MM.1S (cell line): ENCODE measurements at regions not wholly inside any gene's neighbourhood (a gene's known extent, or its start where the extent isn't known, plus 50 kb on each side); places are given as distances from the start of the nearest gene placed in this dataset.

Experiments used
- DNase-seq: peaks from one replicate; pipeline ENCODE4 v3.0.0-alpha.2; 2015
- H2AFZ ChIP-seq: fragments of 300-600 bp; sonication (generic); 2 replicates; pipeline ENCODE4 v1.6.0; 2016; ENCODE audit warnings: antibody characterized with exemption, low read length
- H3F3A ChIP-seq: fragments of 300-600 bp; sonication (generic); 2 replicates; pipeline ENCODE4 v1.6.1; 2016; ENCODE audit warnings: mild to moderate bottlenecking, antibody characterized with exemption, low read length, moderate library complexity, mixed read lengths; ENCODE audit not compliant: insufficient read depth
- H3K27ac ChIP-seq: fragments of 300-600 bp; sonication (generic); 2 replicates; pipeline ENCODE4 v1.5.1; 2016; ENCODE audit warnings: mild to moderate bottlenecking, low read length
- H3K27me3 ChIP-seq: fragments of 300-600 bp; sonication (generic); replicated peaks from 2 replicates; pipeline ENCODE4 v1.6.0; 2016; ENCODE audit warnings: low read length; ENCODE audit not compliant: insufficient read depth
- H3K36me3 ChIP-seq: fragments of 300-600 bp; sonication (generic); replicated peaks from 2 replicates; pipeline ENCODE4 v1.6.1; 2016; ENCODE audit warnings: mild to moderate bottlenecking, low read length, mixed read lengths; ENCODE audit not compliant: insufficient read depth
- H3K4me1 ChIP-seq: fragments of 300-600 bp; sonication (generic); 2 replicates; pipeline ENCODE4 v1.6.1; 2016; ENCODE audit warnings: low read length, mixed read lengths
- H3K4me2 ChIP-seq: fragments of 300-600 bp; sonication (generic); 2 replicates; pipeline ENCODE4 v1.6.0; 2016; ENCODE audit warnings: low read depth, low read length
- H3K4me3 ChIP-seq: fragments of 300-600 bp; sonication (generic); 2 replicates; pipeline ENCODE4 v1.5.1; 2016; ENCODE audit warnings: low read length, mixed read lengths
- H3K79me2 ChIP-seq: fragments of 300-600 bp; sonication (generic); 2 replicates; pipeline ENCODE4 v1.6.1; 2016; ENCODE audit warnings: mixed run types, low read length, mixed read lengths
- H3K9ac ChIP-seq: fragments of 300-600 bp; sonication (generic); 2 replicates; pipeline ENCODE4 v1.6.1; 2016; ENCODE audit warnings: low read length, mixed read lengths
- H3K9me2 ChIP-seq: fragments of 300-600 bp; sonication (generic); replicated peaks from 2 replicates; pipeline ENCODE4 v1.6.1; 2016; ENCODE audit warnings: mild to moderate bottlenecking, low read length, mixed read lengths; ENCODE audit not compliant: insufficient read depth
- H3K9me3 ChIP-seq: fragments of 300-600 bp; sonication (generic); replicated peaks from 2 replicates; pipeline ENCODE4 v1.6.1; 2016; ENCODE audit warnings: mild to moderate bottlenecking, low read length, mixed read lengths; ENCODE audit not compliant: insufficient read depth
- H4K20me1 ChIP-seq: fragments of 300-600 bp; sonication (generic); 2 replicates; pipeline ENCODE4 v1.6.1; 2016; ENCODE audit warnings: mild to moderate bottlenecking, low read length, moderate library complexity, mixed read lengths; ENCODE audit not compliant: insufficient read depth
- EZH2 ChIP-seq: fragments of 300-600 bp; sonication (generic); optimal IDR thresholded peaks from 2 replicates; pipeline ENCODE3; 2017; ENCODE audit warnings: low read depth, mild to moderate bottlenecking, antibody characterized with exemption, low read length, mixed read lengths
- EZH2phosphoT487 ChIP-seq: fragments of 300-600 bp; sonication (generic); IDR thresholded peaks from 2 replicates; pipeline ENCODE4 v1.6.1; 2018; ENCODE audit warnings: antibody characterized with exemption, low read length
- TF ChIP-seq, protein P1 (sequence below): fragments of 300-600 bp; sonication (generic); IDR thresholded peaks from 2 replicates; pipeline ENCODE4 v1.5.1; 2016; ENCODE audit warnings: antibody characterized with exemption, low read length, mixed read lengths

DNA sequence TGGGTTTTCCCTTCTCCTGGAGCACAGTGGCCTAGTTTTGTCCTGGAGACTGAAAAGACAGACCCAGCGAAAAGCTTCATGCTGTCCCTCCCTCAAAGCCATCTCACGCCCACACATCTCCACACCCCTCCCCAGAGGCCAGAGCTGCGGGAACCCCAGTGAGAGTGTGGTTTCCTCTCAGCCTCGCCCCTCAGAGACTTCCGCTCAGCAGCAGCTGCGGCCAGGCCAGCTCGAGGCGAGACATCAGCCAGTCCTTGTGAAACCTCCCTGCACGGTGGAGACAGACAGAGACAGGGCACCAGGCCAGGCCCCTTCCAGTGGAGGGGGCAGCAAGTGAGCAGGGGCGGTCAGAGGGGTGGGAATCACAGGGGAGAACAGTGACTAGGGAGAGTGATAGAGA lies 77.0 kb upstream of the TNRC6C start:
- peaks cover 8% of the 10 kb centered on the region; the same call in 1 of the 2 replicates for H3F3A ChIP-seq
- H2AFZ ChIP-seq: no peak overlapping the region
- H3K36me3 ChIP-seq: no peaks in the 10 kb centered on the region
- peak; percentile 93 for DNase-seq
- peak overlapping the region; percentile 37 for H3K4me2 ChIP-seq
- no peaks in the 10 kb centered on the region for H3K9me2 ChIP-seq
- no peaks in the 10 kb centered on the region for H3K9me3 ChIP-seq
- no peak overlapping the region for H3K9ac ChIP-seq
- TF ChIP-seq EZH2phosphoT487: no peak
- TF ChIP-seq EZH2: no peak
- TF ChIP-seq, protein P1, sequence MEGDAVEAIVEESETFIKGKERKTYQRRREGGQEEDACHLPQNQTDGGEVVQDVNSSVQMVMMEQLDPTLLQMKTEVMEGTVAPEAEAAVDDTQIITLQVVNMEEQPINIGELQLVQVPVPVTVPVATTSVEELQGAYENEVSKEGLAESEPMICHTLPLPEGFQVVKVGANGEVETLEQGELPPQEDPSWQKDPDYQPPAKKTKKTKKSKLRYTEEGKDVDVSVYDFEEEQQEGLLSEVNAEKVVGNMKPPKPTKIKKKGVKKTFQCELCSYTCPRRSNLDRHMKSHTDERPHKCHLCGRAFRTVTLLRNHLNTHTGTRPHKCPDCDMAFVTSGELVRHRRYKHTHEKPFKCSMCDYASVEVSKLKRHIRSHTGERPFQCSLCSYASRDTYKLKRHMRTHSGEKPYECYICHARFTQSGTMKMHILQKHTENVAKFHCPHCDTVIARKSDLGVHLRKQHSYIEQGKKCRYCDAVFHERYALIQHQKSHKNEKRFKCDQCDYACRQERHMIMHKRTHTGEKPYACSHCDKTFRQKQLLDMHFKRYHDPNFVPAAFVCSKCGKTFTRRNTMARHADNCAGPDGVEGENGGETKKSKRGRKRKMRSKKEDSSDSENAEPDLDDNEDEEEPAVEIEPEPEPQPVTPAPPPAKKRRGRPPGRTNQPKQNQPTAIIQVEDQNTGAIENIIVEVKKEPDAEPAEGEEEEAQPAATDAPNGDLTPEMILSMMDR: no peak
- H3K27ac ChIP-seq: no peak overlapping the region
- no peaks in the 10 kb centered on the region for H3K79me2 ChIP-seq
- H3K4me1 ChIP-seq: peaks cover 24% of the 10 kb centered on the region
- 0 out of 2 replicates have a peak, but pooled peaks cover 6% of the 10 kb centered on the region for H4K20me1 ChIP-seq
- no peak overlapping the region for H3K4me3 ChIP-seq
- peaks cover 80% of the 10 kb centered on the region for H3K27me3 ChIP-seq

- no peak overlapping the region for H3K9ac ChIP-seq
Observed at GRCh38 chr17:77882040-77882439, 76.5 kb upstream of the TNRC6C start.

GRCh38 chr17:77882481-77883212 lies 75.9 kb upstream of the TNRC6C start:
- no peak overlapping the region for H3K9ac ChIP-seq
- no peak overlapping the region for H3K27ac ChIP-seq
- DNase-seq: no peak
- H3K4me2 ChIP-seq: peak overlapping the region; percentile 37; the same call in 1 of the 2 replicates
- peaks cover 83% of the 10 kb centered on the region for H3K27me3 ChIP-seq
- TF ChIP-seq EZH2phosphoT487 (no peak), EZH2 (no peak)
- TF ChIP-seq, protein P1: no peak
- 0 out of 2 replicates have a peak, but pooled peaks cover 6% of the 10 kb centered on the region for H4K20me1 ChIP-seq
- H3K4me3 ChIP-seq: no peak overlapping the region
- H3K79me2 ChIP-seq: no peaks in the 10 kb centered on the region
- no peak overlapping the region for H2AFZ ChIP-seq
- H3F3A ChIP-seq: peaks cover 8% of the 10 kb centered on the region; the same call in 1 of the 2 replicates
- H3K4me1 ChIP-seq: peaks cover 24% of the 10 kb centered on the region
- no peaks in the 10 kb centered on the region for H3K9me3 ChIP-seq
- no peaks in the 10 kb centered on the region for H3K9me2 ChIP-seq
- no peaks in the 10 kb centered on the region for H3K36me3 ChIP-seq

More at GRCh38 chr17:77882040-77882439, 76.5 kb upstream of the TNRC6C start:
- Histone ChIP-seq H2AFZ (no peak overlapping the region), H3K4me2 (peak overlapping the region; percentile 37), H3F3A (peaks cover 8% of the 10 kb centered on the region; the same call in 1 of the 2 replicates), H4K20me1 (0 out of 2 replicates have a peak, but pooled peaks cover 6% of the 10 kb centered on the region), H3K4me1 (peaks cover 24% of the 10 kb centered on the region), H3K79me2 (no peaks in the 10 kb centered on the region), H3K9me2 (no peaks in the 10 kb centered on the region), H3K4me3 (no peak overlapping the region), H3K27me3 (peaks cover 83% of the 10 kb centered on the region), H3K27ac (no peak overlapping the region), H3K9me3 (no peaks in the 10 kb centered on the region), H3K36me3 (no peaks in the 10 kb centered on the region)
- TF ChIP-seq EZH2phosphoT487: no peak
- TF ChIP-seq, protein P1: no peak
- no peak for TF ChIP-seq EZH2
- no peak for DNase-seq
